T47D (cell line): ENCODE measurements at regions not wholly inside any gene's neighbourhood (a gene's known extent, or its start where the extent isn't known, plus 50 kb on each side); places are given as distances from the start of the nearest gene placed in this dataset.

Source experiments
- DNase-seq, 2 experiments: peaks; one replicate each; pipeline versions ENCODE4 v3.0.0 to v3.0.0-alpha.2; 2011 to 2012; ENCODE audit warnings: low read depth in 1 of 2, low spot score in 1 of 2
- JUND ChIP-seq: IDR thresholded peaks from 2 replicates; pipeline ENCODE4 v1.6.1; 2012; ENCODE audit warnings: low read depth
- in situ Hi-C: cut with HindIII; loops from 2 replicates; pipeline ENCODE4 v1.10.0; 2016; ENCODE audit warnings: low sequenced_read_pairs, low pct_unique_long_range_greater_than_20kb

GRCh38 chr13:34522808-34523207, 419.3 kb upstream of the NBEA start:
- no peak for TF ChIP-seq JUND
- in situ Hi-C loops = no loop called here
- DNase-seq = no peak

DNA sequence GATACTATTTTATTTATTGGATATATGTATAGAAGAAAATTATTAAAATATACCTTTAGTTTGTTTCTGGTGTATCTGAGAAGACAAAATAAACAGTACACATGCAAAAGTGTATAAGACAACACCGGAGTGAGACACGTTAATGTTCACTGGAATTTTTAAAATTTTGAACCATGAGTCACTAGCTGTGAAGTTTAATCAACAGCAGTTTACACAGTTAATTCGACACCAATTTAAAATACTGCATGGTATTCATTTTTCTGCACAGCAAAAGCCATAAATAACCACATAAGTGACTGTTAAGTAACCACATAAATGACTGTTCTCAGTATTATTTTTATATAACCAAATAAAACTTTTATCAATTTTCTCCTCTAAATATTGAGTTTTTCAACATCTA, 418.7 kb upstream of the NBEA start:
- no peak for TF ChIP-seq JUND
- DNase-seq = no peak
- in situ Hi-C loops = no loop called here

DNA sequence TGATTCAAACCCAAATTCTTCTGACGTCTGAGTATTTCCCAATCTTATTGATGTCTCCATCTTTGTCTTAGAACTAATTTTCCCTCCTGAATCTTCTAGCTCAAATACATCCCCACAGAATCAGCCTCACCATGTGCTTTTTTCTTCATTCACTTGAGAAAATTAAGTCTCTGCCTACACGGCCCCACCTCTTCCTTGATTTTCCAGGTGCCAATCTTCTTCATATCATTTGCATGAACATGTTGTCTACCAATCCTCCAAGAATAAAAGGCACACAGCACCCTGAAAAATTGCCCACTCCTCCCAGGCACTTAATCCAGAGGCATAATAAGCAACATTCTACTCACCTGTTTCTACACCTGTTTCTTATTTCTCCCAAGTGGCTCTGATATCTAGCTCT, 408.1 kb upstream of the NBEA start:
- no peak for DNase-seq
- no peak for TF ChIP-seq JUND
- in situ Hi-C loops = no loop called here

DNA sequence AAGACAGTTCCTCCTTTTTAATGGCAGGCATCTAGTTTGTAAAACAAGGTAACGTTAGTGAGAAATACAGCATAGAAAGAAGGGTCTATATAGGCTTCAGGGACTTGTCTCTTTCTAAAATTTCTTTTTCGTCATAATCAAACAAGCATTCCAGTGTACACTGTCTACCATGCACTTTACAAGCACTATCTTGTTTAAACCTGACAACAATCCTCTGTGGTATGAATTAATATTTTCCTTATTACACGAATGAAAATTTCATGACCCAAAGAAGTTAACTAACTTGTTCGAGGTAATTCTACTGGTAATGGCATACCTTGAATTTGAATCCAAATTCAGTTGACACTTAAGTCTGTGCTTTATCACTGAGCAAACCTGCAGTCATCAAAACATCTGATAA, 399.7 kb upstream of the NBEA start:
- in situ Hi-C loops = no loop called here
- no peak for DNase-seq
- no peak for TF ChIP-seq JUND

DNA sequence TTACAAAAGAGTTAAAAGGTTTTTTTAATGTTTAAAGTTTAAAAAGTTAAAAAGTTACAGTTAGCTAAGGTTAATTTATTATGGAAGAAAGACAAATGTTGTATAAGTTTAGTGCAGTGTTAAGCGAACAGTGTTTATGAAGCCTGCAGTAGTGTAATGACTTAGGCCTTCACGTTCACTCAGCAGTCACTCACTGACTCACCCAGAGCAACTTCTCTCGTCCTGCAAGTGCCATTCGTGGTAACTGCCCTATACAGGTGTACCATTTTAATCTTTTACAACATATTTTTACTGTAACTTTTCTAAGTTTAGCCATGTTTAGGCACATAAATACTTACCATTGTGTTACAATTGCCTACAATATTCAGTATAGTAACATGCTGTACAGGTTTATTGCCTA, 398.2 kb upstream of the NBEA start:
- DNase-seq = no peak
- in situ Hi-C loops = no loop called here
- no peak for TF ChIP-seq JUND

GRCh38 chr13:34545461-34545860, 396.6 kb upstream of the NBEA start:
- no peak for DNase-seq
- in situ Hi-C loops = no loop called here
- TF ChIP-seq JUND = no peak

DNA sequence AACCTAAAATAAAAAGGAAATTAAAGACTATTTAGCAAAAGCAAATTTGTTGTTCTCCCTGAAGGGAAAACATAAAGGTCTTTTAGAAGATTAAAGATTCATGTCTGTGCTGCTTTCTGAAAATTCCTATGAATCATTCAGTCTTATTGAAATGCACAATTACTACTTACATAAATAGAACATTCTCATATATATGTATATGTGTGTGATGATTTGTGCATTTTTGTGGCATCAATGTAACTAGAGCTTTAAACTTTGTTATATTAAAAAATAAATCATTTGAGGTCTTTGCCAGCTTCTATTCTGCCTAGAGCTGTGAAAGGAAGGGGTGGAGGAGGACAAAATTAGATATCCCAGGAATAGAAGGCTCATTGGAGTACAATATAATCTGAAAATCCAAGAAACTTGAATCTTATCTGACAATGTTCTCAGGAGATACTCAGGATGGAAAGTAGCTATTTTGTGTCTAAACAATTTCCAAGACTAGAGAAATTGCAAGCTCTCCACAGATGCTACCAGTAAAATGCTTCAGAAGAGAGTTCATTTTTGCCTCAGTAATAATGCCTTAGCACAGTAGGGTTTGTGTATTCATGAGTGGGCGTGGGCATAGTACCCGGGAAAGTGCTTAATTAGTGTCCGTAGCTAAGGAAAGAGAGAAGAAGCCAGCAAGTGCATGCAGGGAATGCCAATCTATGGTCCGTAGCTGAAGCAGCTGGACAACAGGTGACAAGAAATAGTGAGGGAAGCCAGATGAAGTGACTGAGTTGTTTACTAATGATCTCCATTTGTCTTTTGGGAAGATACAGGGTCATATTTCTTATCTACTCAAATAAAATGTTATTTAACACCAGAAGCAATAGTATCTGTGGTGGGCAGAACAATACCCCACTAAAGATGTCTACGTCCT, 395.5 kb upstream of the NBEA start:
- in situ Hi-C loops = no loop called here
- TF ChIP-seq JUND = no peak
- DNase-seq = no peak

GRCh38 chr13:34547929-34548328, 394.1 kb upstream of the NBEA start:
- in situ Hi-C loops = no loop called here
- no peak for DNase-seq
- no peak for TF ChIP-seq JUND

DNA sequence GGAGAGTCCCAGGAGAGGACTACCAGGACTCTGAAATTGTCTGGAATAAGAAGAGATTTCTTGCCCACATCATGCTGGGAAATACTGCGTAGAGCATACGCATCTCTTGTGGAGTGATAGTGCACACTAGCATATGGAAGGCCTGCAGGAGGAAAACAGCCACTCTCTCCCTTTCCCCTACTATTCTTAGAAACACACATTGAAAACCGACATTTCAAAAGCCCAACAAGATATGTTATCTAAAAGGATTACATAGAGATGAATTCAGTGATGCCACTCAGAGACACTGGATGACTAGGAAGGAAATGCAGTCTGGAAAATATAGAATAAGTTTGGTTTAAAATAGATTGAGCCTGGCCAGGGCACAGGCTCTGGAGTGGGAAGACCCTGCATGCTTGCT, 388.7 kb upstream of the NBEA start:
- in situ Hi-C loops = no loop called here

GRCh38 chr13:34555988-34556387, 386.1 kb upstream of the NBEA start:
- in situ Hi-C loops = no loop called here
- no peak for TF ChIP-seq JUND
- DNase-seq = no peak

More for the DNA sequence above, 388.7 kb upstream of the NBEA start:
- no peak for DNase-seq
- TF ChIP-seq JUND = no peak

- in situ Hi-C loops = no loop called here
- DNase-seq = no peak
- no peak for TF ChIP-seq JUND
These were observed 381.0 kb upstream of the NBEA start for GRCh38 chr13:34561033-34561432.

- TF ChIP-seq JUND = no peak
- in situ Hi-C loops = no loop called here
- DNase-seq = no peak
These were observed 374.5 kb upstream of the NBEA start for GRCh38 chr13:34567597-34567996.

DNA sequence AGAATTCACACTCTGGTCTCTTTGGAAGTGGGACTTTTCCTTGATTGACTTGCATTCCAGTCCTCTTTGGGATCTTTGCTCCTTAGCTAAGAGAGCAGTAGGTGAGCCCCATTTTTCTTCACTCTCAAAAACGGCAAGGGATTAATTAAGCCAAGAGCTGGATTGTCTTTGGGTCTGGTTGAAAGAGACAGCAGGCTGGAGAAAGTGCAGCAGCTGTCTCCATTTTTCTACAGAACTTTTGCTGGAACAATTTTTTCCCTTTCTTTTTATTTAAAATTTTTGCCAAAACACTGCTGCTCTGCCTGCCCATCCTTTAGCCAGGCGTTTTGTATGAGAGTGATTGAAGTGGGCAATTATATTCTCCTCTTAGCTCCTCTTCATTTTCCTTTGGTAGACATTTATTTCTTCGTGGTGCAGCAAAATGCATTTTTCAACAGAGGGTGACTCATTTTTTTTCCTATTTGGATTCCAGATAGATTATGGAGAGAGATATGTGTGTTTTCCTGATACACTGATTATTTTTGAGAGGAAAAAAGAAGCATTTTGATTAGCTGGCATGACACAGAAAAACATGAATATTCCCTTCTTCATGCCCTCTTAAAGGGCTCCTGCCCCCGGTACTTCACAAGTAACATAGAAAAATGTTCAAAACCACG, 371.2 kb upstream of the NBEA start:
- in situ Hi-C loops = no loop called here
- DNase-seq = no peak

More for the DNA sequence above, 371.2 kb upstream of the NBEA start:
- TF ChIP-seq JUND = no peak
